ENCODE measurements at regions not wholly inside any gene's neighbourhood (a gene's known extent, or its start where the extent isn't known, plus 50 kb on each side); places are given as distances from the start of the nearest gene placed in this dataset.

- no peak for TF ChIP-seq ATF3 (IDR thresholded peaks at IDR 0.05)
- TF ChIP-seq ATF3 (CRISPR knock-in tag; conservative IDR thresholded peaks at IDR 0.05), result no peak
- no peak for TF ChIP-seq CTCF (IDR thresholded peaks at IDR 0.05 in 2 of 3, conservative IDR thresholded peaks at IDR 0.05 in 1 of 3; ENCODE audit: insufficient read depth in 2 of 3, low read depth in 1 of 3, low read length in 3 of 3)
- TF ChIP-seq PCBP1 (IDR thresholded peaks at IDR 0.05; ENCODE audit: low read depth, low read length, poor library complexity, severe bottlenecking), result no peak
- TF ChIP-seq SREBF2 (CRISPR knock-in tag; IDR thresholded peaks at IDR 0.05), result no peak
- no peak for TF ChIP-seq AFF1 (IDR thresholded peaks at IDR 0.05; ENCODE audit: low read depth in 1 of 2, partially characterized antibody in 2 of 2)
- no peak for TF ChIP-seq FOSL1 (tag; conservative IDR thresholded peaks at IDR 0.05)
- TF ChIP-seq MAX (CRISPR knock-in tag; IDR thresholded peaks at IDR 0.05), result no peak
- TF ChIP-seq EGR1 (conservative IDR thresholded peaks at IDR 0.05), result no peak
- no peak for TF ChIP-seq MGA (IDR thresholded peaks at IDR 0.05)
Measured at GRCh38 chr2:38243186-38243880, 133.7 kb downstream of the ATL2 start.

Measured in K562 (cell line).